NCI-H460 (cell line): ENCODE measurements at regions not wholly inside any gene's neighbourhood (a gene's known extent, or its start where the extent isn't known, plus 50 kb on each side); places are given as distances from the start of the nearest gene placed in this dataset.

Experiments used
- DNase-seq: peaks from one replicate; pipeline ENCODE4 v3.0.0-alpha.2; 2016; ENCODE audit warnings: low read depth; ENCODE audit errors: extremely low read depth

- DNase-seq, result no peak
Measured at GRCh38 chr9:71384343-71384742, 262.9 kb upstream of the TRPM3 start.

- DNase-seq, result no peak
Measured at GRCh38 chr9:71383308-71383940, 262.0 kb upstream of the TRPM3 start.

- DNase-seq, result no peak
Measured at GRCh38 chr9:71368157-71368556, 246.7 kb upstream of the TRPM3 start.

GRCh38 chr9:71364186-71364955, 242.9 kb upstream of the TRPM3 start:
- no peak for DNase-seq

- no peak for DNase-seq
Measured at GRCh38 chr9:71363286-71363961, 242.0 kb upstream of the TRPM3 start.

- DNase-seq, result no peak
Measured at GRCh38 chr9:71361357-71361756, 239.9 kb upstream of the TRPM3 start.

DNA sequence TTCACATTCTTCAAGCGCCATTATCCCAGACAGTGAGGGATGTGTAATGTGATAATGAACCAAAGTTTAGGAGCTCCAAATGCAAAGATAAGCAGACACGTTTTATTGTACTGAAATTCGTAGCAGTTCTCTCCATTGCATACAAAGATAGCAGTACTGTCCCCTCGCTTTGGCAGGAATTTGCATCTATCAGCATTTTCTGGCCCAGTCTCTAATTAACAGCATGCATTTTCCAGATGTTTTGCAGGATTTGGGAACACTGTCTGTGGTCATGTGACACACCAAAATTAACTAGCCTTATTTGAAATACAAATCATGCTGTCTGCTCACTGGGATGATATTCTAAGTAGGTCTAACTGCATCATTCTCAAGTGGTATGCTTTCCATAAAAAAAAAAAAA, 235.9 kb upstream of the TRPM3 start:
- no peak for DNase-seq

DNA sequence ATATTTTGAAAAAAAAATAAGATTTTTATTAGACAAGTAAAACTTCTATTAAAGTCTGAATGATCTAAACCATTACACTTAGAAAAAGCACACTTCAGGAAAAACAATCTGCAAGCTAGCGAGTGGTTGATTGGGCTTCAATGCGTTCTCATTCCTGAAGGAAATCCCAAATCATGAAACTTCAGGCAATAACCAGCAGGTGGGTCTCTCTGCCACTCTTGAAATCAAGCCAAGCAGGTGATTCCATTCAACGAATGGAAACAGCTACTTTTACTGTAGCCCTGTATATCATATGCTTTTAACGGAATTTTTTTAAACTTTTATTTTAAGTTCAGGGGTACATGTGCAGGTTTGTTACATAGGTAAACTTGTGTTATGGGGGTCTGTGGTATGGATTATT, 234.5 kb upstream of the TRPM3 start:
- DNase-seq, result no peak

DNA sequence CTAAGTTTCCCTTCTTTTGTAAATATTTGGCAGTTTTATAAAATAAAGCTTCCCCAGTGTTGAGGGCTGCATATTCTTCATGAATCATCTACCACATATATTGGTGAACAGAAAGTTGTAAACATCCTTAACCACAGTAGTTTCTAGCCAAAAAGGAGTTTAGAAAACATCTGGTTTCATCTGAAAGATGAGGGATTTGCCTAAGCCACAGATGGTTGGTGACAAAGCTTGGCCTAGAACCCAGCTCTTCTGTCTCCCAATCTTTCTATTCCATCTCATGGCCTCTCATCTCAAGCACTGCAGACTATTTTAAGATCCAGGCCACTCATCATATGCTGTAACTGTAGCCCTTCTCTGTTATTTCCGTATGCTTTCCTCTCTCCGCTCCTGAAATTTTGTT, 232.3 kb upstream of the TRPM3 start:
- no peak for DNase-seq

DNA sequence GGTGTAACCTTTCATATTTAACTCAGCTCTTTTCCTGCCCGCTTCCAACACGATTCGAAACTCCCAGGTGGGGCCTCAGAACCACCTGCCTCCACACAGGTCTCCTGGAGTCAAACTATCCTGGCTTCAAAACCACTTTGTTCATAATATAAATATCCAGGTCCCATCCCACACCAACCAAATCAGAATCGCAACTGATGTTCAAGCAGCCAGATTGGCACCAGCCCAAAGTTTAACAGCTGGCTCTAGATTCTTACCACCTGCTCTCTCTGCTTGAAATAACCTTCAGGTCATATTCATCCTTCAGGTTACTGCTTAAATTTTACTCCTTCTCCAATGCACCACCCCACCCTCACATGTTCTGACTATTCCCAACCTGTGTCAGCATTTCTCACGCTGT, 231.4 kb upstream of the TRPM3 start:
- no peak for DNase-seq

DNA sequence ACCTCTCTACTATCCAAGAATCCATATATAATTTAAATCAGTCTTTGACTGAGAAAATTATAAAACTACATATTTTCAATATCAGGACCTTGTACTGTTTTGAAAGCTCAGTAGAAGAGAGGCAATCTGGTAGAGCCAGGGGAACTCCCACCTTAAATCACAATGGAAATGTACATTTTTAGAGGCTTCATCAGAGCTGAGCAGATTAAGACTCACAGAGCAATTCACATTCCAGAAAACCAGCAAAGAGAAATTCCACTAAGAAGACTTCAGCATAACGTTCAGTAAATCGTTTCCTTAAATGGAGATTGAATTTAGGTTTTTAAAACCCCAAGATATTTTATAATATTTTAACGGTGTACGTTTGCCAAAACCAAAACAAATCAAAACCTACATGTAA, 227.8 kb upstream of the TRPM3 start:
- no peak for DNase-seq

GRCh38 chr9:71333321-71333720, 211.9 kb upstream of the TRPM3 start:
- DNase-seq, result no peak

GRCh38 chr9:71331603-71332002, 210.2 kb upstream of the TRPM3 start:
- no peak for DNase-seq

DNA sequence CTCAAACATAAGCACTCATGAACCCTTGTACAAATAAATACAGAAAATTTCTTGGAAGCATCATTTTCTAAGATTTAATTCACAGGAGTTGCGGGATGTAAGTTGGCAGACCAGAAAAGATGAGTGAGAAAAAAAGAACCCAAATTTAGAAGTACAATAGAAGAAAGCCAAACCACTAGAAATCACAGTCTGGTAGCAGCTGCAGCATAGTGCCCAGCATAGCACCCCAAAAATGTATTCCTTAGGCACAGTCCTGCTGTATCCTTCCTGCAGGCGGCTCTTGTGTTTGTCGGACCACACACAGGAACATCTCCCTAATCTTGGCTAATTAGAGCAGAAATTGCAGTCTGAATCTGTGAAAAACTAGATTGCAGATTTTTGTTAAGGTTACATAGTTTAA, 208.5 kb upstream of the TRPM3 start:
- DNase-seq, result no peak

GRCh38 chr9:71326360-71326759, 204.9 kb upstream of the TRPM3 start:
- no peak for DNase-seq

- no peak for DNase-seq
Measured at GRCh38 chr9:71323357-71323756, 201.9 kb upstream of the TRPM3 start.

DNA sequence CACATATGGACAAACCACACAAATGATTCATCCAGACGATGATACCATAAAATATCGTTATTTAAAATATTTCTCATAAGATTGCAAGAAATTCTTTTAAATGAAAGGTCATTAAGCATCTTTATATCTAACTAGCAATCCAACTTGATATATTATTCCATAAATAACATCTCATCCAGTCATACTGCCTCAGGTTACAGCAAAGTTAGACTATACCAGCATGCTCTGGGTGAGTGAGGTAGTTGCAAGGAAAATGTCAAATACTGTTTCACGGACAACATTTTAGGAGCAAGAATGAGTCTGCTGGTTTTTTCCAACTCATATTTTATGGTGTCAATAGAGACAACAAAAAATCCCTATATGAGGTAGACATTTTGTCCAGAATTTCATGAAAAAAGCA, 200.9 kb upstream of the TRPM3 start:
- no peak for DNase-seq

GRCh38 chr9:71308454-71308853, 187.0 kb upstream of the TRPM3 start:
- no peak for DNase-seq

GRCh38 chr9:71306134-71306533, 184.7 kb upstream of the TRPM3 start:
- no peak for DNase-seq

GRCh38 chr9:71303351-71303750, 181.9 kb upstream of the TRPM3 start:
- no peak for DNase-seq

- no peak for DNase-seq
Measured at GRCh38 chr9:71302776-71303175, 181.4 kb upstream of the TRPM3 start.

- no peak for DNase-seq
Measured at GRCh38 chr9:71295928-71296327, 174.5 kb upstream of the TRPM3 start.
